ENCODE measurements at regions not wholly inside any gene's neighbourhood (a gene's known extent, or its start where the extent isn't known, plus 50 kb on each side); places are given as distances from the start of the nearest gene placed in this dataset.
"Not testable (repeated sequence)": the region's sequence is repeated elsewhere in the genome, so short reads cannot be mapped to it uniquely, and the experiment has no call there.

DNA sequence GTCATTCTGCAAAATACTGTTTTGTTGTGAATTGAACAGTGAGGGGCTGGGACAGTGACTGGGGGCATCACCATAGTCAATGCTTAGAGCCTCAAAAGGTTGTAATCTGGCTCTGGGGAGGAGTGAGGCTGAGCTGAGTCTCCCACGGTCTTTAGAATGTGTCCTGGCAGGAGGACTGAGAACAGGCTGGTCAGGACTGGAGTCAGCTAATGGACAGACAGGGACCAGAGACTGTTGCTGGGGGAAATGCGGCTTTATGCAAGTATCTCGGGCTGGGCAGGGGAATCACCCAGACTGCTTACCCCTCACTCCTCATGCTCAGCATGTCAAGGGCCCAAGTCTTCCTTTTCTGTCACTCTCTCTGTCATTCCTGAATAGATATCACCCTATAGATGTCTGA is 346.5 kb downstream of the TYW1 start:
- H3K27ac Mint-ChIP-seq = no peak overlapping the region
- no peak overlapping the region for H3K4me3 Mint-ChIP-seq
- peaks cover 26 to 42% (median 35%) of the 10 kb centered on the region in 3 donors for H3K36me3 Mint-ChIP-seq
- H3K4me1 Mint-ChIP-seq = no peaks in the 10 kb centered on the region
- no peaks in the 10 kb centered on the region for H3K9me3 Mint-ChIP-seq
- peaks cover 0 to 4% (median 2%) of the 10 kb centered on the region in 3 donors for H3K27me3 Mint-ChIP-seq (ENCODE audit: low read depth in 3 of 3)
- no peak for DNase-seq

- no peaks in the 10 kb centered on the region for H3K9me3 Mint-ChIP-seq
- H3K27me3 Mint-ChIP-seq (ENCODE audit: low read depth in 3 of 3) = peaks cover 0 to 4% (median 2%) of the 10 kb centered on the region in 3 donors
- peaks cover 26 to 42% (median 35%) of the 10 kb centered on the region in 3 donors for H3K36me3 Mint-ChIP-seq
- H3K4me1 Mint-ChIP-seq = no peaks in the 10 kb centered on the region
- no peak overlapping the region for H3K4me3 Mint-ChIP-seq
- no peak for DNase-seq
- no peak overlapping the region for H3K27ac Mint-ChIP-seq
Observed at GRCh38 chr7:67343572-67343971, 346.9 kb downstream of the TYW1 start.

GRCh38 chr7:67344481-67345193 is 348.0 kb downstream of the TYW1 start:
- H3K27me3 Mint-ChIP-seq (ENCODE audit: low read depth in 3 of 3) = peaks cover 0 to 4% (median 2%) of the 10 kb centered on the region in 3 donors
- peaks cover 26 to 35% (median 32%) of the 10 kb centered on the region in 3 donors for H3K36me3 Mint-ChIP-seq
- H3K4me1 Mint-ChIP-seq = no peaks in the 10 kb centered on the region
- H3K4me3 Mint-ChIP-seq = no peak overlapping the region
- no peak for DNase-seq
- no peaks in the 10 kb centered on the region for H3K9me3 Mint-ChIP-seq
- no peak overlapping the region for H3K27ac Mint-ChIP-seq

DNA sequence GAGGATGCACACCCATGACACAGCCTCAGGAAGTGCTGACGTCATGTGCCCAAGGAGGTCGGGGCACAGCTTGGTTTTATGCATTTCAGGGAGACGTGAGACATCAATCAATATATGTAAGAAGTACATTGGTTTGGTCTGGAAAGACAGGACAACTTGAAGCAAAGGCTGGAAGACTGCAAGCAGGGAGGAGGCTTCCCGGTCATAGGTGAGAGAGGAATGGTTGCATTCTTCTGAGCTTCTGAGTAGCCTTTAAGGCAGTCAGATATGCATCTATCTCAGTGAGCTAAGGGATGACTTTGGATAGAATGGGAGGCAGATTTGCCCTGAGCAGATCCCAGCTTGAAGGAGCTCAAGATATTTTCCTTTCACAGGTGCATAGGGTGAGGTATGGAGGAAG is 349.5 kb downstream of the TYW1 start:
- no peaks in the 10 kb centered on the region for H3K9me3 Mint-ChIP-seq
- peaks cover 20 to 30% (median 26%) of the 10 kb centered on the region in 3 donors for H3K36me3 Mint-ChIP-seq
- peaks cover 0 to 4% (median 2%) of the 10 kb centered on the region in 3 donors for H3K27me3 Mint-ChIP-seq (ENCODE audit: low read depth in 3 of 3)
- no peaks in the 10 kb centered on the region for H3K4me1 Mint-ChIP-seq
- DNase-seq = no peak
- H3K4me3 Mint-ChIP-seq = no peak overlapping the region
- no peak overlapping the region for H3K27ac Mint-ChIP-seq

DNA sequence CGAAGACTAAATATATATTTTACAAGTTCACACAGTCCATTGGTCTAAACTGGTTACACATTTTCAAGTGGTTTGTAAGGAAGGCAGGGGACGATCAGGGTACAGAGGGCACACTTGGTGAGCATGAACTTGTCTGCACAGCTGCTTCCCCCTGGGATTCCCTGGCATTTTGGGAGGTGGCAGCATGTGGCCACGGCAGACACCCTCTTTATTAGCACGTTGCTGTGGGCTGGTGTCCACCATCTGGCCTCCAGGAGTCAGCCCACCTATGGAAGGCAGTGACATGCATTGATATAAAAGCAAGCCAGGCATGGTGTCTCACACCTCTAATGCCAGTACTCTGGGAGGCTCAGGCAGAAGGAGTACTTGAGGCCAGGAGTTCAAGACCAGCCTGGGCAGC is 350.2 kb downstream of the TYW1 start:
- DNase-seq = no peak
- H3K4me3 Mint-ChIP-seq = no peak overlapping the region
- peaks cover 0 to 4% (median 0%) of the 10 kb centered on the region in 3 donors for H3K27me3 Mint-ChIP-seq (ENCODE audit: low read depth in 3 of 3)
- H3K27ac Mint-ChIP-seq = no peak overlapping the region
- peaks cover 18 to 30% (median 24%) of the 10 kb centered on the region in 3 donors for H3K36me3 Mint-ChIP-seq
- H3K9me3 Mint-ChIP-seq = no peaks in the 10 kb centered on the region
- no peaks in the 10 kb centered on the region for H3K4me1 Mint-ChIP-seq

DNA sequence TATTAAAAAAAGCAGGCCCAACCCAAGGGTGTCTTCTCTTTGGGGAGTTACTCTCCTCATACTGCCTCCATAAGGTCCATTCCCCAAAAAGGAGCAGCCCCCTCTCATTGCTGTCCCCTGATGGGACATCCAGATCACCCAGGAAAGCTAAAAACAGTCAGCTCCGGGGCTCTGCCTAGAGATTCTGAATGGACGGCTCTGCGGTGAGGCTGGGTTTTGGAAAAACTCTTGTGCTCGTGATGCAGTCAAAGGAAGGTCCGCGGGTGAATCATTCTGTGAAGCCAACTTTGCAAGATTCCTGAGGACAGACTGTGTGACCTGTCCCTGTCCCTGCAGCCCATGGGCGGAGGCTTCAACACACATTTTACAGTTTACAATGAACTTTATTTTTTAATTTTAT is 351.5 kb downstream of the TYW1 start:
- Mint-ChIP-seq H3K4me1 (no peaks in the 10 kb centered on the region), H3K27me3 (ENCODE audit: low read depth in 3 of 3) (peaks cover 0 to 4% (median 0%) of the 10 kb centered on the region in 3 donors), H3K4me3 (no peak overlapping the region), H3K27ac (no peak overlapping the region), H3K9me3 (no peaks in the 10 kb centered on the region), H3K36me3 (peaks cover 12 to 24% (median 18%) of the 10 kb centered on the region in 3 donors)
- no peak for DNase-seq

DNA sequence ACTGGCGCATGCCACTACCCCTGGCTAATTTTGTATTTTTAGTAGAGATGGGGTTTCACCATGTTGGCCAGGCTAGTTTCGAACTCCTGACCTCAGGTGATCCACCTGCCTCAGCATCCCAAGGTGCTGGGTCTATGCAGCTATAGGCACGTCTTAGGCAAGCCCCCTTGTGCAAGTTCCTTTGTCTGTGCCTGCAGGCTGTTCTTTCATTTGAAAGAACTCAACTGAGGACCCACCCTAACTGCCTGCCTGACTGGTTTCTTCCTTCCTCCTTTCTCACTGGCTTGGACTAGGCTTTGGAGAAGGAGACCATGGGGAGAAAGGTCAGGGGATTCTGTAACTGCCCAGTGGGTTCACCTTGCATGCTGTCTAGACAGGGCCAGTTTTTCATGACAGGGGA is 361.0 kb downstream of the TYW1 start:
- Mint-ChIP-seq H3K36me3 (peaks cover 3 to 14% (median 5%) of the 10 kb centered on the region in 3 donors), H3K9me3 (peaks cover 0 to 23% (median 10%) of the 10 kb centered on the region in 6 donors)
- not testable (repeated sequence) for H3K27me3 Mint-ChIP-seq (ENCODE audit: low read depth in 3 of 3); H3K27ac Mint-ChIP-seq; DNase-seq; H3K4me3 Mint-ChIP-seq; H3K4me1 Mint-ChIP-seq

- H3K36me3 Mint-ChIP-seq = peaks cover 3 to 14% (median 10%) of the 10 kb centered on the region in 3 donors
- not testable (repeated sequence) for H3K27me3 Mint-ChIP-seq (ENCODE audit: low read depth in 3 of 3); H3K4me1 Mint-ChIP-seq; DNase-seq; H3K4me3 Mint-ChIP-seq; H3K27ac Mint-ChIP-seq
- peaks cover 0 to 23% (median 10%) of the 10 kb centered on the region in 6 donors for H3K9me3 Mint-ChIP-seq
Observed at GRCh38 chr7:67358316-67358715, 361.7 kb downstream of the TYW1 start.

DNA sequence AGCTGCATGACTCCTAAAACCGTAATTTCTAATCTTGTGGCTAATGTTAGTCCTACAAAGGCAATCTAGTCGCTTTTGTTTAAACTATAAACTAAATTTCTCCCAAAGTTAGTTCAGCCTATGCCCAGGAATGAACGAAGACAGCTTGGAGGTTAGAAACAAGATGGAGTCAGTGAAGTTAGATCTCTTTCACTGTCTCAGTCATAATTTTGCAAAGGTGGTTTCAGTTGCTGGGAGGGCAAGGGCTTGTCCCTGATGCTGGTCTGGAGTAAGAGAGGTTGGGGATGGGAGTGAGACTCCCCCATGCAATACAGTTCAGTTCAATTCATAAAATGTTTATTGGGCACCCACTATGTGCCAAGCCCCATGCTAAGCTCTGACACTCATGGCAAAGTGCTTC is 362.1 kb downstream of the TYW1 start:
- not testable (repeated sequence) for H3K4me1 Mint-ChIP-seq; H3K27me3 Mint-ChIP-seq (ENCODE audit: low read depth in 3 of 3); DNase-seq; H3K4me3 Mint-ChIP-seq; H3K27ac Mint-ChIP-seq
- Mint-ChIP-seq H3K36me3 (peaks cover 3 to 14% (median 11%) of the 10 kb centered on the region in 3 donors), H3K9me3 (peaks cover 0 to 23% (median 10%) of the 10 kb centered on the region in 6 donors)

GRCh38 chr7:67359900-67360299 is 363.3 kb downstream of the TYW1 start:
- H3K36me3 Mint-ChIP-seq = peaks cover 3 to 14% (median 11%) of the 10 kb centered on the region in 3 donors
- peaks cover 0 to 23% (median 10%) of the 10 kb centered on the region in 6 donors for H3K9me3 Mint-ChIP-seq
- DNase-seq = no peak
- H3K27me3 Mint-ChIP-seq (ENCODE audit: low read depth in 3 of 3) = no peaks in the 10 kb centered on the region
- peak overlapping the region in 1 of 6 donors; percentile 6 for H3K27ac Mint-ChIP-seq
- peaks cover 0 to 5% of the 10 kb centered on the region in 2 donors for H3K4me1 Mint-ChIP-seq
- H3K4me3 Mint-ChIP-seq = no peak overlapping the region

GRCh38 chr7:67361150-67361549 is 364.5 kb downstream of the TYW1 start:
- Mint-ChIP-seq H3K9me3 (peaks cover 0 to 23% (median 10%) of the 10 kb centered on the region in 6 donors), H3K36me3 (peaks cover 7 to 14% (median 14%) of the 10 kb centered on the region in 3 donors), H3K4me3 (no peak overlapping the region), H3K27ac (peak overlapping the region in 1 of 6 donors; percentile 64), H3K4me1 (peaks cover 0 to 5% of the 10 kb centered on the region in 2 donors), H3K27me3 (ENCODE audit: low read depth in 3 of 3) (peaks cover 0 to 3% (median 3%) of the 10 kb centered on the region in 3 donors)
- DNase-seq = no peak

DNA sequence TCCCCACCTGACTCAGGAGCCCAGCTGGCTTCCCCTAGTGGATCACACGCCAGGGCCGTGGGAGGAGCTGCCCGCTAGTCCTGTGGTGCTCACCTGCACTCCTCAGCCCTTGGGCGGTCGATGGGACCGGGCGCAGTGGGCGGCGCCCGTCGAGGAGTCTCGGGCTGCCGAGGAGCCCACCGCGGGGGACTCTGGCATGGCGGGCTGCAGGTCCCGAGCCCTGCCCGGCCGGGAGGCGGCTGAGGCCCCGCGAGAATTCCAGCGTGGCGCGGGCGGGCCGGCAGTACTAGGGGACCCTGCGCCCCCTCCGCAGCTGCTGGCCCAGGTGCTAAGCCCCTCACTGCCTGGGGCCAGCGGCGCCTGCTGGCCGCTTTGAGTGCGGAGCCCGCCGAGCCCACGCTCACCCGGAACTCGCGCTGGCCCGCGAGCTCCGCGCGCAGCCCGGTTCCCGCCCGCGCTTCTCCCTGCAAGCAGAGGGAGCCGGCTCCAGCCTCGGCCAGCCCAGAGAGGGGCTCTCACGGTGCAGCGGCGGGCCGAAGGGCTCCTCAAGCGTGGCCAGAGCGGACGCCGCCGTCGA is 367.9 kb downstream of the TYW1 start:
- Mint-ChIP-seq H3K27ac (no peak overlapping the region), H3K27me3 (ENCODE audit: low read depth in 3 of 3) (peaks cover 0 to 4% (median 3%) of the 10 kb centered on the region in 3 donors), H3K36me3 (peaks cover 0 to 9% (median 4%) of the 10 kb centered on the region in 3 donors), H3K4me1 (peaks cover 0 to 5% of the 10 kb centered on the region in 2 donors), H3K9me3 (no peaks in the 10 kb centered on the region), H3K4me3 (no peak overlapping the region)
- DNase-seq = no peak

DNA sequence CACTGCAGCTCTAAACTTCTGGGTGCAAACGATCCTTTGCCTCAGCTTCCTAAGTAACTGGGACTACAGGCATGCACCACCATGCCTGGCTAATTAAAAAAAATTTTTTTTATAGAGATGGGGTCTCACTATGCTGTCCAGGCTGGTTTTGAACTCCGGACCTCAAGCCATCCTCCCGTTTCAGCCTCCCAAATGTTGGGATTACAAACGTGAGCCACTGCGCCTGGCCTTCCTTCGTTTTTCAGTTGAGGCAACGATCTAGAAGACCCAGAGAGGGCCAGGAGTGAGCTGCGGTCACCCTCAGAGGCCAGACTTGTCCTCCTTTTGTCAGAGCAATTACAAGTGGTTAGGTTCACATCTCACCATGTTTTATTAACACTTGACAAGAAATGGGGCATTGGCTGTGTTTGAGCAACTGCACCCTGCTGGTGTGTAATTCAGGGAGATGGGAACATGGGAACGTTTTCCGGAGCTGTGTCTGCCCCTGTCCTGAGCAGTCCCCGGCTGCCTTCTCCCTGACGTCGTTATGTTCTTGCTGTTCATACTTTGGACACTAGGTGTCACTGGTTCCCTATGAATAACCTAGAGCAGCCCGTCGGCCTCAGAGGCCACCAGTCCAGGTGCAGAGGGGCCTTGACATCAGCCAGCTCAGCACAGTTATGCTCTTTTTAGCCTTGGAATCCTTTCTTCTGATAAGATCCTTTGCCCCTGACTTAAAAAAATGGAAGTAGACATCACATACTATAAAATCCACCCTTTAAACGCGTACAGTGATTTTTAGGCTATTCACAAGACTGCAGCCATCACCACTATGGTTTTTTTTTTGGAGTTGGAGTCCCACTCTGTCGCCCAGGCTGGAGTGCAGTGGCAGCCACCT is 375.0 kb downstream of the TYW1 start:
- H3K36me3 Mint-ChIP-seq = no peaks in the 10 kb centered on the region
- H3K4me1 Mint-ChIP-seq = no peaks in the 10 kb centered on the region
- no peak overlapping the region for H3K27ac Mint-ChIP-seq
- no peak overlapping the region for H3K4me3 Mint-ChIP-seq
- H3K27me3 Mint-ChIP-seq (ENCODE audit: low read depth in 3 of 3) = peaks cover 2 to 11% (median 3%) of the 10 kb centered on the region in 3 donors
- peak; percentile 35 to 58 (median 55) for DNase-seq
- no peaks in the 10 kb centered on the region for H3K9me3 Mint-ChIP-seq

- H3K9me3 Mint-ChIP-seq, H3K36me3 Mint-ChIP-seq, H3K4me1 Mint-ChIP-seq, DNase-seq, H3K4me3 Mint-ChIP-seq: not testable (repeated sequence)
- Mint-ChIP-seq H3K27ac (peak overlapping the region in 1 of 6 donors; percentile 46), H3K27me3 (ENCODE audit: low read depth in 3 of 3) (peaks cover 2 to 11% (median 3%) of the 10 kb centered on the region in 3 donors)
Observed at GRCh38 chr7:67373389-67373788, 376.8 kb downstream of the TYW1 start.

Data from immature natural killer cell (primary cell).